ENCODE measurements at regions not wholly inside any gene's neighbourhood (a gene's known extent, or its start where the extent isn't known, plus 50 kb on each side); places are given as distances from the start of the nearest gene placed in this dataset.

- no peak overlapping the region for H3K4me3 ChIP-seq (ENCODE audit: low read length)
- DNase-seq (ENCODE audit: low read depth), result no peak
- TF ChIP-seq CTCF (IDR thresholded peaks at IDR 0.05; ENCODE audit: insufficient read depth, low read depth, low read length, missing control alignments), result no peak
Observed at GRCh38 chr11:70505761-70506657, 107.7 kb downstream of the CTTN start.

DNA sequence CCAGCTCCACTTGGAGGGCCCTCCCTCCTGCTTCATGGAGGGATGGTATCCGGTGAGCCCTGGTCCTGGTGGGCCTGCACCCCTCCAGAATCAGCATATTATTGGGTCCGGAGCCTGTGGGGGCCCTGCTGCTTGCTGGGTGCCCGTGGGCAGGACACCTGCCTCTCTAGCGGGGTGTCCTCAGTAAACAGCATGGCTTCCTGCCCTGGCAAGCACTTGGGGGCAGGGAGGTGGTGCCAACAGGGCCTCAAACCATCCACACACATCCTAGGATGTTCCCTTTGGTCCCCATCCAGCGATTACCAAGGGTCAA, 108.3 kb downstream of the CTTN start:
- TF ChIP-seq CTCF (IDR thresholded peaks at IDR 0.05; ENCODE audit: insufficient read depth, low read depth, low read length, missing control alignments), result no peak
- no peak for DNase-seq (ENCODE audit: low read depth)
- H3K4me3 ChIP-seq (ENCODE audit: low read length), result no peak overlapping the region

DNA sequence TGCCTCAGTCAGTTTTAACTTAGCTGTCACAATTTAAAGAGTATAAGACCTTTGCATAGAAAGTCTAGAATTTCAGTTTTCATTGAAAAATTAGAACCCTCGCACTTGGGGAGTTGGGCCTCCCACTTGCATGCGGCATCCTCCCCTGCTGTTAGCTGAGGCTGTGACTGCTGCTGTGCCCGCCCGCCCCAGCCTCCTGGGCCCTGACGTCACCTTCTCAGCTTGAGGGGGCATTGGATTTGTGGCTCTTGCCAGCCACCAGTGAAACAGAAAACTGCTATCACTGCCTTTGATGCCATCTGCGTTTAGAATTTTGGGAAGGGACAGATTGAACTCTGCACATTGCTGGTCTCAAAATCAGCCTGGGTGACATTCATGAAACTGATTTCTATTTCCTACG, 108.7 kb downstream of the CTTN start:
- no peak for TF ChIP-seq CTCF (IDR thresholded peaks at IDR 0.05; ENCODE audit: insufficient read depth, low read depth, low read length, missing control alignments)
- no peak for DNase-seq (ENCODE audit: low read depth)

GRCh38 chr11:70507466-70508230, 109.3 kb downstream of the CTTN start:
- no peak for TF ChIP-seq CTCF (IDR thresholded peaks at IDR 0.05; ENCODE audit: insufficient read depth, low read depth, low read length, missing control alignments)
- no peak overlapping the region for H3K4me3 ChIP-seq (ENCODE audit: low read length)
- no peak for DNase-seq (ENCODE audit: low read depth)

More for the DNA sequence above, 108.7 kb downstream of the CTTN start:
- no peak overlapping the region for H3K4me3 ChIP-seq (ENCODE audit: low read length)

DNA sequence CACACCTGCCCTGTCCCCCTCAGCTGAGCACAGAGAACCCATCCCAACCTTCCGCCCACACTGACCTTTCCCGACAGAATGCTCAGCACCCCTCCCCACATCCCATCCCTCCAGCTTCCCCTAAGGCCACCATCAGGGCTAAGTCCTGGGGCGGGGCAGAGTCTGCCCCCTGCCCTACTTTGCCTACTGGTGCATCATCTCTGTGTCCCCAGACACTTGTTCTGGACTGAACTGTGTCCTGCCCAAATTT, 109.8 kb downstream of the CTTN start:
- no peak overlapping the region for H3K4me3 ChIP-seq (ENCODE audit: low read length)
- no peak for DNase-seq (ENCODE audit: low read depth)
- TF ChIP-seq CTCF (IDR thresholded peaks at IDR 0.05; ENCODE audit: insufficient read depth, low read depth, low read length, missing control alignments), result no peak

- no peak for TF ChIP-seq CTCF (IDR thresholded peaks at IDR 0.05; ENCODE audit: insufficient read depth, low read depth, low read length, missing control alignments)
- H3K4me3 ChIP-seq (ENCODE audit: low read length), result no peak overlapping the region
Observed at GRCh38 chr11:70509476-70509875, 111.1 kb downstream of the CTTN start.

More at GRCh38 chr11:70509476-70509875, 111.1 kb downstream of the CTTN start:
- no peak for DNase-seq (ENCODE audit: low read depth)

Data from epithelial cell of esophagus (primary cell).